HepG2 (cell line): ENCODE measurements at regions not wholly inside any gene's neighbourhood (a gene's known extent, or its start where the extent isn't known, plus 50 kb on each side); places are given as distances from the start of the nearest gene placed in this dataset.

ENCODE experiments used
- AHR ChIP-seq: IDR thresholded peaks from 2 replicates; pipeline ENCODE4 v1.6.1; 2018; ENCODE audit warnings: missing genetic modification reagents, missing compliant biosample characterization
- SCMH1 ChIP-seq: sonication (generic); formaldehyde crosslinking; IDR thresholded peaks from 2 replicates; pipeline ENCODE4 v1.9.0; 2021; ENCODE audit warnings: missing genetic modification reagents, mild to moderate bottlenecking, borderline replicate concordance
- ZFP36 ChIP-seq: fragments of 150-350 bp; IDR thresholded peaks from 2 replicates; pipeline ENCODE4 v1.6.1; 2018; ENCODE audit warnings: borderline replicate concordance, low read length, low read depth; ENCODE audit not compliant: partially characterized antibody
- ZNF263 ChIP-seq: sonication (generic); formaldehyde crosslinking; IDR thresholded peaks from 2 replicates; pipeline ENCODE4 v1.4.0; 2020; ENCODE audit warnings: missing genetic modification reagents
- ZNF644 ChIP-seq: IDR thresholded peaks from 2 replicates; pipeline ENCODE4 v1.6.1; 2016; ENCODE audit warnings: low read depth
- ZSCAN9 ChIP-seq: IDR thresholded peaks from 2 replicates; pipeline ENCODE4 v1.6.1; 2016; ENCODE audit warnings: borderline replicate concordance
- TF ChIP-seq, protein P1 (sequence below): sonication (generic); formaldehyde crosslinking; IDR thresholded peaks from 2 replicates; pipeline ENCODE4 v1.4.0; 2020; ENCODE audit warnings: missing genetic modification reagents, borderline replicate concordance
- TF ChIP-seq, protein P2 (sequence below): sonication (generic); formaldehyde crosslinking; IDR thresholded peaks from 2 replicates; pipeline ENCODE4 v1.5.0; 2020; ENCODE audit warnings: missing genetic modification reagents

DNA sequence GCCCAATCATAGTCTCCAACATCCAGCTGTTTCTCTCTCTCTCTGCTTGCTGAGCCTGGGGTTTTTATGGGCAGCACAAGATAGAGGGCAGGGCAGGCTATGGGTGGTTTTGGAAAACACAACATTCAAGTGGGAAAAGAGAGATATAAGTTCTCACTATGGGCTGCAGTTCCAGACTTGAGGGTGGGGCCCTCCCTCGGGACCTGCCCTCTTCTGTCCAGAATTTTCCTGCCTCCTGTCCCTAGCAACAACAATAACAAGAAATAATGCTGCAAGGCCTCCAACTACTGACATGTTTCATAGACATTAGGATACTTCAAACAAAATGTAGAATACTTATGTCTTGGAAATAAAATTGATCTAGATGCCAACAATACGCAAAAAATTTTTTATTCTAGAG, 107.8 kb downstream of the C18orf54 start (continued):
- TF ChIP-seq, protein P1, sequence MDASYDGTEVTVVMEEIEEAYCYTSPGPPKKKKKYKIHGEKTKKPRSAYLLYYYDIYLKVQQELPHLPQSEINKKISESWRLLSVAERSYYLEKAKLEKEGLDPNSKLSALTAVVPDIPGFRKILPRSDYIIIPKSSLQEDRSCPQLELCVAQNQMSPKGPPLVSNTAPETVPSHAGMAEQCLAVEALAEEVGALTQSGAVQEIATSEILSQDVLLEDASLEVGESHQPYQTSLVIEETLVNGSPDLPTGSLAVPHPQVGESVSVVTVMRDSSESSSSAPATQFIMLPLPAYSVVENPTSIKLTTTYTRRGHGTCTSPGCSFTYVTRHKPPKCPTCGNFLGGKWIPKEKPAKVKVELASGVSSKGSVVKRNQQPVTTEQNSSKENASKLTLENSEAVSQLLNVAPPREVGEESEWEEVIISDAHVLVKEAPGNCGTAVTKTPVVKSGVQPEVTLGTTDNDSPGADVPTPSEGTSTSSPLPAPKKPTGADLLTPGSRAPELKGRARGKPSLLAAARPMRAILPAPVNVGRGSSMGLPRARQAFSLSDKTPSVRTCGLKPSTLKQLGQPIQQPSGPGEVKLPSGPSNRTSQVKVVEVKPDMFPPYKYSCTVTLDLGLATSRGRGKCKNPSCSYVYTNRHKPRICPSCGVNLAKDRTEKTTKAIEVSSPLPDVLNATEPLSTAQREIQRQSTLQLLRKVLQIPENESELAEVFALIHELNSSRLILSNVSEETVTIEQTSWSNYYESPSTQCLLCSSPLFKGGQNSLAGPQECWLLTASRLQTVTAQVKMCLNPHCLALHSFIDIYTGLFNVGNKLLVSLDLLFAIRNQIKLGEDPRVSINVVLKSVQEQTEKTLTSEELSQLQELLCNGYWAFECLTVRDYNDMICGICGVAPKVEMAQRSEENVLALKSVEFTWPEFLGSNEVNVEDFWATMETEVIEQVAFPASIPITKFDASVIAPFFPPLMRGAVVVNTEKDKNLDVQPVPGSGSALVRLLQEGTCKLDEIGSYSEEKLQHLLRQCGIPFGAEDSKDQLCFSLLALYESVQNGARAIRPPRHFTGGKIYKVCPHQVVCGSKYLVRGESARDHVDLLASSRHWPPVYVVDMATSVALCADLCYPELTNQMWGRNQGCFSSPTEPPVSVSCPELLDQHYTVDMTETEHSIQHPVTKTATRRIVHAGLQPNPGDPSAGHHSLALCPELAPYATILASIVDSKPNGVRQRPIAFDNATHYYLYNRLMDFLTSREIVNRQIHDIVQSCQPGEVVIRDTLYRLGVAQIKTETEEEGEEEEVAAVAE: no peak
- TF ChIP-seq ZNF644 (CRISPR knock-in tag) (no peak), ZNF263 (CRISPR knock-in tag) (no peak), SCMH1 (CRISPR knock-in tag) (no peak), ZFP36 (no peak), AHR (CRISPR knock-in tag) (no peak), ZSCAN9 (no peak)
- TF ChIP-seq, protein P2, sequence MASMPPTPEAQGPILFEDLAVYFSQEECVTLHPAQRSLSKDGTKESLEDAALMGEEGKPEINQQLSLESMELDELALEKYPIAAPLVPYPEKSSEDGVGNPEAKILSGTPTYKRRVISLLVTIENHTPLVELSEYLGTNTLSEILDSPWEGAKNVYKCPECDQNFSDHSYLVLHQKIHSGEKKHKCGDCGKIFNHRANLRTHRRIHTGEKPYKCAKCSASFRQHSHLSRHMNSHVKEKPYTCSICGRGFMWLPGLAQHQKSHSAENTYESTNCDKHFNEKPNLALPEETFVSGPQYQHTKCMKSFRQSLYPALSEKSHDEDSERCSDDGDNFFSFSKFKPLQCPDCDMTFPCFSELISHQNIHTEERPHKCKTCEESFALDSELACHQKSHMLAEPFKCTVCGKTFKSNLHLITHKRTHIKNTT (CRISPR knock-in tag): no peak
